GM12878 (cell line): ENCODE measurements at regions not wholly inside any gene's neighbourhood (a gene's known extent, or its start where the extent isn't known, plus 50 kb on each side); places are given as distances from the start of the nearest gene placed in this dataset.

Source experiments
- ATAC-seq: fragments of 200-7000 bp; cut with Tn5 transposase; 3 replicates; pipeline ENCODE4 v1.9.1; 2020; ENCODE audit warnings: mild to moderate bottlenecking, moderate library complexity
- BruUV-seq: library from RNA; stranded (reverse); fragments of 400-500 nt; replicated peaks from 2 replicates; lab custom pipeline; 2021; lab: Mats Ljungman, UMichigan
- CTCF ChIA-PET: fragments of 300-600 bp; sonication (Branson Sonifier 250); formaldehyde crosslinking; extraction: SDS; loops from one replicate; lab custom pipeline; 2021; ENCODE audit warnings: inconsistent platforms; lab: Yijun Ruan, JAX
- POLR2A ChIA-PET: fragments of 350-600 bp; formaldehyde crosslinking; extraction: SDS; loops from one replicate; lab custom pipeline; 2021; ENCODE audit warnings: inconsistent platforms; lab: Charles Lee
- RAD21 ChIA-PET: fragments of 300-600 bp; sonication (Branson Sonifier 250); formaldehyde crosslinking; loops from one replicate; lab custom pipeline; 2023; ENCODE audit warnings: antibody characterized with exemption; ENCODE audit not compliant: unreplicated experiment; lab: Charles Lee
- SMC1A ChIA-PET: fragments of 300-600 bp; sonication (Branson Sonifier 250); formaldehyde crosslinking; loops from one replicate; lab custom pipeline; 2023; ENCODE audit not compliant: unreplicated experiment, uncharacterized antibody; lab: Charles Lee
- DNase-seq: peaks from one replicate; pipeline ENCODE4 v3.0.0-alpha.2; 2011; ENCODE audit warnings: low read depth, low spot score
- FAIRE-seq: peaks from 3 replicates; lab custom pipeline; 2011; peaks lifted over from hg19 to GRCh38; lab: Jason Lieb, UNC
- H2AFZ ChIP-seq: 2 replicates; pipeline ENCODE4 v1.6.0; 2011; ENCODE audit warnings: low read depth, low read length, control low read depth; ENCODE audit not compliant: control insufficient read depth
- H3K27ac ChIP-seq: 2 replicates; pipeline ENCODE4 v1.5.1; 2011; ENCODE audit warnings: control low read depth; ENCODE audit not compliant: control insufficient read depth, insufficient read depth
- H3K27me3 ChIP-seq, 2 experiments: replicated peaks in 1 of 2; 2 replicates each; pipeline versions ENCODE4 v1.6.0 to v1.6.1; 2011; ENCODE audit warnings: low read length in 1 of 2; ENCODE audit not compliant: control insufficient read depth in 2 of 2, insufficient read depth in 2 of 2
- H3K36me3 ChIP-seq, 2 experiments: 2 replicates each; pipeline ENCODE4 v1.5.1; 2011; ENCODE audit warnings: low read length in 1 of 2; ENCODE audit not compliant: control insufficient read depth in 2 of 2, insufficient read depth in 2 of 2
- H3K4me1 ChIP-seq: 2 replicates; pipeline ENCODE4 v1.6.1; 2011; ENCODE audit warnings: mild to moderate bottlenecking, low read length, moderate library complexity, mixed read lengths; ENCODE audit not compliant: control insufficient read depth, insufficient read depth
- H3K4me2 ChIP-seq: 2 replicates; pipeline ENCODE4 v1.6.0; 2011; ENCODE audit warnings: control low read depth; ENCODE audit not compliant: control insufficient read depth, insufficient read depth
- H3K4me3 ChIP-seq: fragments of 200-600 bp; sonication (generic); 2 replicates; pipeline ENCODE4 v1.5.1; 2016
- H3K79me2 ChIP-seq: 2 replicates; pipeline ENCODE4 v1.6.0; 2011; ENCODE audit warnings: low read length; ENCODE audit not compliant: control insufficient read depth, insufficient read depth
- H3K9ac ChIP-seq: 2 replicates; pipeline ENCODE4 v1.8.0; 2011; ENCODE audit warnings: low read length, control low read depth, mixed read lengths; ENCODE audit not compliant: control insufficient read depth, insufficient read depth
- H3K9me3 ChIP-seq: replicated peaks from 3 replicates; pipeline ENCODE4 v1.5.1; 2011; ENCODE audit warnings: mild to moderate bottlenecking, low read length; ENCODE audit not compliant: control insufficient read depth, insufficient read depth
- H4K20me1 ChIP-seq: 2 replicates; pipeline ENCODE4 v1.6.0; 2011; ENCODE audit not compliant: control insufficient read depth, insufficient read depth
- CREM ChIP-seq: IDR thresholded peaks from 2 replicates; pipeline ENCODE4 v1.6.1; 2014; ENCODE audit warnings: antibody characterized with exemption, low read depth
- GATAD2B ChIP-seq: fragments of 450-650 bp; conservative IDR thresholded peaks from 2 replicates; pipeline ENCODE4 v1.6.1; 2017; ENCODE audit warnings: low read depth, mild to moderate bottlenecking, moderate library complexity
- HDGF ChIP-seq: fragments of 450-650 bp; IDR thresholded peaks from 2 replicates; pipeline ENCODE4 v1.6.1; 2016; ENCODE audit warnings: antibody characterized with exemption
- IKZF2 ChIP-seq, 2 experiments: fragments of 450-650 bp; IDR thresholded peaks; 2 replicates each; pipeline ENCODE4 v1.6.1; 2017; ENCODE audit warnings: mild to moderate bottlenecking in 2 of 2, moderate library complexity in 2 of 2
- IRF5 ChIP-seq: fragments of 450-650 bp; IDR thresholded peaks from 2 replicates; pipeline ENCODE4 v1.6.1; 2017; ENCODE audit warnings: borderline replicate concordance
- KAT2A ChIP-seq: conservative IDR thresholded peaks from 2 replicates; pipeline ENCODE4 v1.6.1; 2011; ENCODE audit warnings: low read depth, low read length; ENCODE audit not compliant: control insufficient read depth
- KLF5 ChIP-seq: fragments of 450-650 bp; IDR thresholded peaks from 2 replicates; pipeline ENCODE4 v1.6.1; 2014; ENCODE audit warnings: mild to moderate bottlenecking; ENCODE audit not compliant: partially characterized antibody
- MEF2B ChIP-seq: fragments of 450-650 bp; IDR thresholded peaks from 2 replicates; pipeline ENCODE4 v1.6.1; 2018; ENCODE audit warnings: mild to moderate bottlenecking, moderate library complexity; ENCODE audit not compliant: partially characterized antibody, poor library complexity, severe bottlenecking
- MTA3 ChIP-seq: IDR thresholded peaks from 2 replicates; pipeline ENCODE4 v1.6.1; 2012; ENCODE audit warnings: low read length, inconsistent platforms, borderline replicate concordance
- NBN ChIP-seq: fragments of 450-650 bp; IDR thresholded peaks from 2 replicates; pipeline ENCODE4 v1.6.1; 2016
- NFXL1 ChIP-seq: fragments of 450-650 bp; IDR thresholded peaks from 2 replicates; pipeline ENCODE4 v1.6.1; 2017; ENCODE audit warnings: antibody characterized with exemption, mild to moderate bottlenecking, borderline replicate concordance
- NR2C1 ChIP-seq: fragments of 450-650 bp; IDR thresholded peaks from 2 replicates; pipeline ENCODE4 v1.6.1; 2017; ENCODE audit warnings: antibody characterized with exemption, mild to moderate bottlenecking, moderate library complexity
- RBBP5 ChIP-seq: fragments of 200-600 bp; sonication (generic); conservative IDR thresholded peaks from 2 replicates; pipeline ENCODE4 v1.6.1; 2016
- SMAD5 ChIP-seq: IDR thresholded peaks from 2 replicates; pipeline ENCODE4 v1.6.1; 2016; ENCODE audit warnings: antibody characterized with exemption, low read depth
- SPI1 ChIP-seq: IDR thresholded peaks from 2 replicates; pipeline ENCODE4 v1.6.1; 2011; ENCODE audit warnings: low read depth, mild to moderate bottlenecking, low read length, moderate library complexity, borderline replicate concordance; ENCODE audit not compliant: insufficient read depth
- USF1 ChIP-seq: IDR thresholded peaks from 2 replicates; pipeline ENCODE4 v1.6.1; 2011; ENCODE audit warnings: borderline replicate concordance, low read depth, mild to moderate bottlenecking, moderate library complexity, mixed read lengths, low read length; ENCODE audit not compliant: insufficient read depth; ENCODE audit errors: extremely low read length
- ZBTB33 ChIP-seq: fragments of 450-650 bp; IDR thresholded peaks from 2 replicates; pipeline ENCODE4 v1.6.1; 2017; ENCODE audit warnings: mild to moderate bottlenecking
- WGBS: methylation state at CpG from one replicate; pipeline ENCODE4 v1.1.6; 2016; ENCODE audit warnings: low lambda C conversion rate; ENCODE audit not compliant: insufficient replicate concordance, insufficient coverage; ENCODE audit errors: missing lambda C conversion rate; 5-methylcytosine and 5-hydroxymethylcytosine counted together
- in situ Hi-C: fragments of 300-500 bp; cut with MboI; formaldehyde crosslinking; loops from 9 replicates; pipeline ENCODE4 v1.14.3; 2018; ENCODE audit warnings: mixed read lengths
- intact Hi-C: fragments of 100-400 bp; cut with micrococcal nuclease; formaldehyde crosslinking; loops from one replicate; pipeline ENCODE4 v1.14.2; 2022; ENCODE audit not compliant: unreplicated experiment
- TF ChIP-seq, protein P1 (sequence below): IDR thresholded peaks from 2 replicates; pipeline ENCODE4 v1.6.1; 2011; ENCODE audit warnings: borderline replicate concordance, low read depth, mild to moderate bottlenecking, moderate library complexity, low read length; ENCODE audit not compliant: insufficient read depth, poor library complexity, severe bottlenecking
- TF ChIP-seq, protein P2 (sequence below): fragments of 450-650 bp; IDR thresholded peaks from 2 replicates; pipeline ENCODE4 v1.6.1; 2016; ENCODE audit warnings: mild to moderate bottlenecking

DNA sequence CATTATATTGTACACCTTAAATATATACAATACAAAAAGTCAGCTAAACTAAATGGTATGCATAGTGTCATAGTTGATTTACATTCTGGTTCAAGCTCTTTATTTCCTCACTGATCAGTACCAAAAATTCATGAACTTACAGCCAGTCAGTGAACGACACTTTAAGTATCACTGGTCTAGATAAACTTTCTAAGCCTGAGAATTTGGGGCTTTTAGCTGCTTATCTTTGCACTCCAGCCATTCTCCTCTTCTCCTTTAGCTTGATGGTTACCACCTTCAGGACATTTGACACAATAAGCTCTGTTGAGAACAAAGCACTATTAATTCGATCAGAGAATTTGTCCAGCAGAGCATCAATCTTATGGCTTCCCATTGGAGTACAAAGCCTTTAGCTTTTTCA, 83.0 kb upstream of the ALG13 start:
- intact Hi-C loops, result no loop called here
- TF ChIP-seq HDGF, result no peak
- no peak for TF ChIP-seq SPI1
- TF ChIP-seq NR2C1, result no peak
- TF ChIP-seq, protein P1, sequence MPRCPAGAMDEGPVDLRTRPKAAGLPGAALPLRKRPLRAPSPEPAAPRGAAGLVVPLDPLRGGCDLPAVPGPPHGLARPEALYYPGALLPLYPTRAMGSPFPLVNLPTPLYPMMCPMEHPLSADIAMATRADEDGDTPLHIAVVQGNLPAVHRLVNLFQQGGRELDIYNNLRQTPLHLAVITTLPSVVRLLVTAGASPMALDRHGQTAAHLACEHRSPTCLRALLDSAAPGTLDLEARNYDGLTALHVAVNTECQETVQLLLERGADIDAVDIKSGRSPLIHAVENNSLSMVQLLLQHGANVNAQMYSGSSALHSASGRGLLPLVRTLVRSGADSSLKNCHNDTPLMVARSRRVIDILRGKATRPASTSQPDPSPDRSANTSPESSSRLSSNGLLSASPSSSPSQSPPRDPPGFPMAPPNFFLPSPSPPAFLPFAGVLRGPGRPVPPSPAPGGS, result no peak
- TF ChIP-seq RBBP5, result no peak
- TF ChIP-seq KLF5, result no peak
- TF ChIP-seq MTA3, result no peak
- TF ChIP-seq ZBTB33, result no peak
- TF ChIP-seq USF1, result no peak
- no peak for TF ChIP-seq GATAD2B
- TF ChIP-seq IRF5, result no peak
- no peak for TF ChIP-seq IKZF2 (IDR thresholded peaks at IDR 0.05)
- TF ChIP-seq MEF2B, result no peak
- no peak for TF ChIP-seq CREM
- no peak for TF ChIP-seq NBN
- no peak for TF ChIP-seq NFXL1
- TF ChIP-seq, protein P2, sequence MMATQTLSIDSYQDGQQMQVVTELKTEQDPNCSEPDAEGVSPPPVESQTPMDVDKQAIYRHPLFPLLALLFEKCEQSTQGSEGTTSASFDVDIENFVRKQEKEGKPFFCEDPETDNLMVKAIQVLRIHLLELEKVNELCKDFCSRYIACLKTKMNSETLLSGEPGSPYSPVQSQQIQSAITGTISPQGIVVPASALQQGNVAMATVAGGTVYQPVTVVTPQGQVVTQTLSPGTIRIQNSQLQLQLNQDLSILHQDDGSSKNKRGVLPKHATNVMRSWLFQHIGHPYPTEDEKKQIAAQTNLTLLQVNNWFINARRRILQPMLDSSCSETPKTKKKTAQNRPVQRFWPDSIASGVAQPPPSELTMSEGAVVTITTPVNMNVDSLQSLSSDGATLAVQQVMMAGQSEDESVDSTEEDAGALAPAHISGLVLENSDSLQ, result no peak
- no peak for TF ChIP-seq SMAD5
- no peak for TF ChIP-seq KAT2A
- POLR2A ChIA-PET, result no interaction called here
- no peaks in the 10 kb centered on the region for H3K36me3 ChIP-seq
- no peaks in the 10 kb centered on the region for H3K4me1 ChIP-seq
- 0% methylated on average over 2 of the region's 2 CpGs for WGBS
- H3K4me3 ChIP-seq, result no peak overlapping the region
- FAIRE-seq (no peak), DNase-seq (no peak), ATAC-seq (no peak)
- CTCF ChIA-PET, result no interaction called here
- in situ Hi-C loops, result no loop called here
- no peak overlapping the region for H3K4me2 ChIP-seq
- SMC1A ChIA-PET, result no interaction called here
- H4K20me1 ChIP-seq, result no peaks in the 10 kb centered on the region
- no peak overlapping the region for H3K9ac ChIP-seq
- RAD21 ChIA-PET, result no interaction called here
- no peaks in the 10 kb centered on the region for H3K27me3 ChIP-seq
- BruUV-seq, result no TSS peak
- no peaks in the 10 kb centered on the region for H3K79me2 ChIP-seq
- H3K27ac ChIP-seq, result no peak overlapping the region
- H2AFZ ChIP-seq, result no peak overlapping the region
- H3K9me3 ChIP-seq, result no peaks in the 10 kb centered on the region
